Prostate gland (tissue), 2 donors: ENCODE measurements at regions not wholly inside any gene's neighbourhood (a gene's known extent, or its start where the extent isn't known, plus 50 kb on each side); places are given as distances from the start of the nearest gene placed in this dataset.

ENCODE experiments used
- CTCF ChIP-seq, 4 experiments: fragments of 200-600 bp in 2 of 4; fragments of 450-650 bp in 2 of 4; sonication (generic) in 2 of 4; IDR thresholded peaks; 1 replicate in 3 of 4; 2 replicates in 1 of 4; pipeline ENCODE4 v1.5.1; 2016 to 2019; ENCODE audit warnings: antibody characterized with exemption in 4 of 4, mild to moderate bottlenecking in 2 of 4, moderate library complexity in 2 of 4
- POLR2A ChIP-seq: fragments of 450-650 bp; IDR thresholded peaks from one replicate; pipeline ENCODE4 v1.6.1; 2016; ENCODE audit warnings: antibody characterized with exemption, mild to moderate bottlenecking

GRCh38 chr10:109306698-109307097 is 616.6 kb downstream of the XPNPEP1 start:
- TF ChIP-seq POLR2A (no peak), CTCF (IDR thresholded peaks at IDR 0.05) (no peak)
